HG03196 (cell line): ENCODE measurements at regions not wholly inside any gene's neighbourhood (a gene's known extent, or its start where the extent isn't known, plus 50 kb on each side); places are given as distances from the start of the nearest gene placed in this dataset.
"Not testable (repeated sequence)": the region's sequence is repeated elsewhere in the genome, so short reads cannot be mapped to it uniquely, and the experiment has no call there.

ENCODE experiments used
- ATAC-seq: cut with Tn5 transposase; IDR thresholded peaks from one replicate; pipeline ENCODE4 v1.9.1; 2021; ENCODE audit not compliant: unreplicated experiment

DNA sequence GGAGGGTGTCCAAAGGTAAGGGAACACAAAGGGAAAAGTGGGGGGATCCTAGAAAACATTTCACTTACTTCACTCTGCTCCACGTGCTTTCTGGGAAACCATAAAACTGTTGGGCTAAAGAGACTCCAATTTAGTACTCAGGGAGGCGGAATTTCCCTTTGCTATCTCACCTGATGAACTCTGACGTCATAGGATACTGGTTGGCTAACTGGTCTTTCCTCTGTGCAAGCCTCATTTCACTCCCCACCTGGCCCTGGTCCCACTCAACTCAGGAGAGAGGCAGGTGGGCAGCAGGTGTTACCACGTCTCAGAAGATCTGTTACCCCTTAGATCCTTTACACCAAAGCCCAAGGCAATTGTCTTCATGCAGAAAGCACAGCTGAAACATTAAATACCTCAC is 51.8 kb upstream of the PMAIP1 start:
- no peak for ATAC-seq

DNA sequence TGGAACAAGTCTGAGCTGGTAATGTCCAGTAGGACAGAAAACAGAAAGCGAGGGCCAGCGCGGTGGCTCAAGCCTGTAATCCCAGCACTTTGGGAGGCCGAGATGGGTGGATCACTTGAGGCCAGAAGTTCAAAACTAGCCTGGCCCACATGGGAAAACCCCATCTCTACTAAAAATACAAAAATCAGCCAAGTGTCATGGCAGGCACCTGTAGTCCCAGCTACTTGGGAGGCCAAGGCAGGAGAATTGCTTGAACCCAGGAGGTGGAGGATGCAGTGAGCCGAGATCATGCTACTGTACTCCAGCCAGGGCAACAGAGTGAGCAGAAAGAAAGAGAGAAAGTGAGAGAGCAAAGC is 52.3 kb upstream of the PMAIP1 start:
- not testable (repeated sequence) for ATAC-seq

- ATAC-seq: peak; percentile 92
Measured at GRCh38 chr18:59846814-59847490, 52.8 kb upstream of the PMAIP1 start.

- ATAC-seq: no peak
Measured at GRCh38 chr18:59842947-59843346, 56.8 kb upstream of the PMAIP1 start.

GRCh38 chr18:59839931-59840685 is 59.7 kb upstream of the PMAIP1 start:
- ATAC-seq: no peak

GRCh38 chr18:59839246-59839645 is 60.5 kb upstream of the PMAIP1 start:
- ATAC-seq: no peak

DNA sequence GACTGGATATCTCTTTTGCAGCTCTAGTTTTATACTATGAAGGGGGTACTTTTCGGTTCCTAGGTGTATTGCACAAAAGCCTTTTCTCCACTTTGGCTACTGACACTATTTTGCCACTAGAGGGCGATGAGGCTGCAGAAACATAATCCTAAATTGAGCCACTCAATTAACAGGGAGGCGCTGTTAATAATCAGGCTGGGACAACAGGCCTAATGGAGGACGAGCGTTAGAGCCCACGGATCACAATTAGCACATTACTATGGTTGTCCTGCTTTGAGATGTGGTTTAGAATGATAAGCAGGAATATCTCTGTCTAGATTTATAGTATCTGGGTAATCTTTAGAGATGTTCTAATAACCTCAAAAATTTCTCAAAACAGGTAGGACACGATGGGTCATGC is 62.2 kb upstream of the PMAIP1 start:
- peak; percentile 55 for ATAC-seq

- peak; percentile 37 for ATAC-seq
Measured at GRCh38 chr18:59835605-59836379, 64.0 kb upstream of the PMAIP1 start.

DNA sequence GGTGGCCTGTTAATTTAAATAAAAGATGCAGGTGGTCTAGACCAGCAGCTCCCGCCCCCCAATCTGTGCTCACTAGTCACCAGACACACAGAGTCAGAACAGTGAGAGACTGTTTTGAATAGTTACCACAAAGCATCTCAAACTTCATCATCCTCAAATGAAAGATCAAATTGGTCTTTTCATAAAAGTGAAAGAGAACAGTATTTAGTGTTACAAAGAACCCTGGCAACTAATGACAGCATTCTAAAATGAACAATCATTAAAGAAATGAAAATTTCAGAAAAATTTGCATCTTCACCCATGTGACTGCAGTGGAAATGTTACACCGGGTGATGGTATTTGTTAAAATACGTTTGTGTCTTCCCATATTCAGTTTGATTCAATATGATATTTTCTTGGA is 65.5 kb upstream of the PMAIP1 start:
- peak; percentile 36 for ATAC-seq

- ATAC-seq: peak; percentile 65
Measured at GRCh38 chr18:59833785-59834184, 66.0 kb upstream of the PMAIP1 start.

DNA sequence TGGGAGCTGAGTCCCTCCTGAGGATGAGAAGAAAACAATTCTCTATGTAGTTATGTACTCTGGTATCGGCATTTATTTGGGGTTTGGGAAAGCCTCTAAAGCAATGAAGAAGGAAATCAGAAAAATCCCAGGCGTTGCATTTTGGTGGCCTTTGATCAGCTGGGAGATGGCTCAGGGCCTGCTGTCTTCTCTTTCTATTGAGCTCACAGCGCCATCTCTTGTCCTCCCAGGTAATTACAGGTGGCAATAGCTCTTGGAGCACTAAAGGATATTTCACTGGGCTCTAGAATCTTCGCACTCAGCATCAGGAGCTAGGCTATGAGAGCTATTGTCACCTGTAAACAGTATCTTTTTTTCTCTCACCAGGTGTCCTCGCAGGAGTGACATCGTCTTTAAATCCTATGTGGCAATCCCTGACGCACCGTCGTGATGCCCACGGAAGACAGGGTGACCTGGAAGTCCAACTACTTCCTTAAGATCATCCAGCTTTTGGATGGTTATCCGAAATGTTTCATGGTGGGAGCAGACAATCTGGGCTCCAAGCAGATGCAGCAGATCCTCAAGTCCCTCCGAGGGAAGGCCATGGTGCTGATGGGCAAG is 76.1 kb upstream of the PMAIP1 start:
- ATAC-seq: peak; percentile 64

DNA sequence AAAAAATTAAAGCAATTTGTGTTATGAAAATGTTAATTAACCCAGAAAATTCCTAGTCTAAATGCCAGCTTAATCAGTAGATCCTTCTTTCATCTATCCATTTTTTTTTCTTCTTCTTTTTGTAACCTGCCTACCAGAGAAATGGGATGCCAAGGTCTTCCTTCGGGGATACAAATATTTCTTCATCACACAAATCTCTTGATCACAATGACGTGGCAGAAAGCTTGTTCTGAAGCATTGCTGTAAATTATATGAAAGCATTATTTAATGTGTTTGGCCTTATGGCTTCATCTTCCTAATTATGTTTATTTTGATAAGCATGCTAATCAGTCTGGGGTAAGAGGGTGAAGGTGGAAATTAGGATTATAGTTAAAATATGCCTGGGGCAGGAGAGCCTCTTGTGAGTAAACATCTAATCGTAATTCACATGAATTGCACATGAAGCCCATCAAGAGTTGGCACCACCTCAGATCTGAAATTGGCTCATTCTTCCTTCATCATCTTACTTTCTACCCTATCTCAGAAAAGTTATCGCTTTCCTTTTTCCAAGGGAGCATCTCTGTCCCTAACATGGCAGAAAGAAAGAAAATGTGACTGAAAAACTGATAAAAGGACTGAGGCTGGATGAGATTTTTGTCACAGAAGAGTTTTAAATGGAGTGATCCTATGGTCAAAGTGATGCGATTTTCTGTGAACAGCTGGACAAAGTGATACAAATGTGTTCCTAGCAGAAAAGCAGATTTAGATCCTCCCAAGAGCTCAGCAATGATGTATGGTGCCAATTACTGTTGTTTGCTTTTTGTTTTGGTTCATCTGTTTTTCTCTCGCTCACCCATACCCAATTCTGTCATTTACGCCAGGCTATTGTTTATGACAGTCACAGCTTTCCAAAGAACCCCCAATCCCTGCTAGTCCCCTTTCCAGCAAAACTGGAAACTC is 76.9 kb upstream of the PMAIP1 start:
- no peak for ATAC-seq

DNA sequence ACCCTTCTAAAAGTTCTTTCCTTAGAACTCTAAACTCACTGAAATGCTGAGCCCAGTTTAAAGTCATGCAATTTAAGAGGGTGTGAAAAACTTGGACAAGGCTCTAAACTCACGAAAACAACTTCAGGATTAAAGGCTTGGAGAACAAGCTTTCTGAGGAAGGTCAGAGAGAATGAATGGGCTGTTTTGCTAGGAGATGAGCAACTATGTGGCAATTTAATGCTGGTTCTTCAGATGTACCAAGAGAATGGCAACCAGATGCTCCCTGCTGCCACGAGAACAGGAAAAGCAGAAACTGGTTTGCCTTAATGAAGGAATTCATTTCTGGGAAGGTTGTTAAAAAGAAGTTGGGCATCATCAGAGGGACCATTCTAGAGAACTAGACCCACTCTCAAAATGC is 77.8 kb upstream of the PMAIP1 start:
- ATAC-seq: no peak

DNA sequence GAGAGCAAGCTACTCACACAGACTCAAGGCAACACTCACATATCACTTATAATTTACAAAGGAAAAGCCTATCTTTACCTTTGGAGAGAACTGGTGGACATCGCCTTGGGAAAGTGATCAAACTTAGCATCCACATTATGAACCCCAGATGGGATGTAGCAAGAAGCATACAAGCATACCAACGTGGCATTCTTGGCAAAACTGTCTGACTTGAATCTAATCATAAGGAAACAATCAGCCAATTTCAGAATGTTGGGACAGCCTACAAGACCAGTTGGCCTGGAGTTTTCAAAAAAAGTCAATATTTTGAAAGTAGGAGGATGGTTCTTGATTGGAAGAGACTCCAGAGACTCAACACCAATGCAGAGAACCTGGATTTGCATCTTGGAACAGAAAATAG is 79.1 kb upstream of the PMAIP1 start:
- ATAC-seq: no peak

GRCh38 chr18:59818769-59819168 is 81.0 kb upstream of the PMAIP1 start:
- ATAC-seq: no peak

GRCh38 chr18:59814891-59815290 is 84.9 kb upstream of the PMAIP1 start:
- no peak for ATAC-seq

DNA sequence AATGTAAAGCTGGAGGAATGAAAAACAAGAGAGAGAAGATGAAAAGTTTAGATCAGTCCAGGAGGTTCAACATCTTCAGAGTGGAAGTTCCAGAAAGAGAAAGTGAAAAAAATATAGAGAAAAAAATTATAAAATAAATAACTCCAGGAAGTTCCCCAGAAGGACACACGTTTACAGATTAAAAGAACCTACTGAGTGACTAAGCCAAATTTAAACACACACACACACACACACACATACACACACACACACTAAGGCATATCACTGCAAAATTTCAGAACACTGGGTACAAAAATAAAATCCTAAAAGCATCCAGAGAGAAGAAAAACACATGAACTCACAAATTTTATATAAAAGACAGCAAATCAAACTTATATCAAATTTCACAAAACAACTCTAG is 85.9 kb upstream of the PMAIP1 start:
- no peak for ATAC-seq

GRCh38 chr18:59810735-59811520 is 88.9 kb upstream of the PMAIP1 start:
- no peak for ATAC-seq

- no peak for ATAC-seq
Measured at GRCh38 chr18:59810183-59810582, 89.6 kb upstream of the PMAIP1 start.

DNA sequence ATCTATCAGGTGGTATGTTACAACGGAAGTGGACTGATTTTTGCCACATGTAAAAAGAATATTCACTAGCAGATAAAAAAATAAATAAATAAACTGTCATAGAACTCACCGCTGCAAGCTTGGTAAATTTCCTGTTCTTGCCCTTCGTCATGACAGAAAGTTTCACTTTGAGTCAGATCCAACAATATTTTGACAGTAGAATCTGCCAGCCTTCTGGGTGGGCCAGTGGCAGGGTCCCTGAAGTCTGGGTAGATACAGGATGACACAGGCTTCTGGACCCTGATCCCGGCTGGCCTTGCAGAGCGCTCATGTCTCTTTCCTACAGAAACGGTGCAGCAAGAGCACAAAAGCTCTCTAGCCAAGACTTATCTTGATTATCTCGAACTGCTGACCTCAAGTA is 97.8 kb upstream of the PMAIP1 start:
- ATAC-seq: peak; percentile 57
